ENCODE measurements at regions not wholly inside any gene's neighbourhood (a gene's known extent, or its start where the extent isn't known, plus 50 kb on each side); places are given as distances from the start of the nearest gene placed in this dataset.

DNA sequence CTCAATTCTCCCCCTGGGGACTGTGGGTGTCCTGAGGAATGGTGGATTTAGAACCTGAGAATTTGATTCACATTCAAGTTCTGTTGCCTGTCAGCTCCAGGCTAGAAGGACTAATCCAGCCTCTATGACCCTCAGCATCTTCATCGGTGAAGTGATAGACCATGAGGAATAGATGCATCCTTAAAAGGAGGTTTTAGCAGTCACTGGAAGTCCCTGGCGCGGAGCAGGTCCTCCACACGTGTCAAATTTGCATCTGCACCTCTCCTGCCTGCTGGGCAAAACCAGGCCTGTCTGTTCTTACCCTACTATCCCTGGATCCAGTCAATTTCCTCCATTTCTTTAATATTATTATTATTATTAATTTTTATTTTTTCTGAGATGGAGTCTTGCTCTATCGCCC is 808.4 kb downstream of the TBC1D22A start:
- no peak overlapping the region for H3K4me3 ChIP-seq
- H3K4me1 ChIP-seq, result no peaks in the 10 kb centered on the region
- DNase-seq, result no peak
- TF ChIP-seq, protein P1, sequence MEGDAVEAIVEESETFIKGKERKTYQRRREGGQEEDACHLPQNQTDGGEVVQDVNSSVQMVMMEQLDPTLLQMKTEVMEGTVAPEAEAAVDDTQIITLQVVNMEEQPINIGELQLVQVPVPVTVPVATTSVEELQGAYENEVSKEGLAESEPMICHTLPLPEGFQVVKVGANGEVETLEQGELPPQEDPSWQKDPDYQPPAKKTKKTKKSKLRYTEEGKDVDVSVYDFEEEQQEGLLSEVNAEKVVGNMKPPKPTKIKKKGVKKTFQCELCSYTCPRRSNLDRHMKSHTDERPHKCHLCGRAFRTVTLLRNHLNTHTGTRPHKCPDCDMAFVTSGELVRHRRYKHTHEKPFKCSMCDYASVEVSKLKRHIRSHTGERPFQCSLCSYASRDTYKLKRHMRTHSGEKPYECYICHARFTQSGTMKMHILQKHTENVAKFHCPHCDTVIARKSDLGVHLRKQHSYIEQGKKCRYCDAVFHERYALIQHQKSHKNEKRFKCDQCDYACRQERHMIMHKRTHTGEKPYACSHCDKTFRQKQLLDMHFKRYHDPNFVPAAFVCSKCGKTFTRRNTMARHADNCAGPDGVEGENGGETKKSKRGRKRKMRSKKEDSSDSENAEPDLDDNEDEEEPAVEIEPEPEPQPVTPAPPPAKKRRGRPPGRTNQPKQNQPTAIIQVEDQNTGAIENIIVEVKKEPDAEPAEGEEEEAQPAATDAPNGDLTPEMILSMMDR (IDR thresholded peaks at IDR 0.05), result no peak
- TF ChIP-seq POLR2A (IDR thresholded peaks at IDR 0.05), result no peak
- H3K27me3 ChIP-seq, result peaks cover 0 to 31% (median 3%) of the 10 kb centered on the region in 4 donors
- H3K36me3 ChIP-seq, result no peaks in the 10 kb centered on the region
- intact Hi-C loops (cut with DNase I), result no loop called here
- H3K27ac ChIP-seq, result no peak overlapping the region
- no peaks in the 10 kb centered on the region for H3K9me3 ChIP-seq
- 77 to 78% methylated on average over 5 of the region's 5 CpGs for WGBS, 2 donors

DNA sequence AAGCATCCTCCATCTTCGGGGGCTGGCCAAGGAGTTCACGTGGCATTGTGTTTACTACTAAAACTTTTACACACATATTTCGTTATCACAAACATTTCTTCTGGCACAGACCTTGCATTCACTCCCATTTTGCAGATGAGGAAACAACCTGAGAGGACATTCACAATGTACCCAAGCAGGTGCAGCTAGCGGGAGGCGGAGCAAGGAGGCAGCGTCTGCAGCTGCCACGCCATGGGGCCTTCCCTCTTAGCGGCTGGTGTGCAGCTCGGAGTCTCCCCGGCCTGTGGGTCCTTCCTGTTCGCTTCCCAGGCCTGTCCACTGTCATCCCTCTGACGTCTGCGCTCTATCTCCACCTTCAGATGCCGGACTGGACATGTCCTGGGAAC is 807.8 kb downstream of the TBC1D22A start:
- intact Hi-C loops (cut with DNase I), result no loop called here
- no peak overlapping the region for H3K4me3 ChIP-seq
- no peaks in the 10 kb centered on the region for H3K9me3 ChIP-seq
- no peak overlapping the region for H3K27ac ChIP-seq
- no peaks in the 10 kb centered on the region for H3K4me1 ChIP-seq
- TF ChIP-seq, protein P1 (IDR thresholded peaks at IDR 0.05), result no peak
- no peak for TF ChIP-seq POLR2A (IDR thresholded peaks at IDR 0.05)
- 83% methylated on average over 13 to 14 of the region's 14 CpGs for WGBS, 2 donors
- peaks cover 0 to 26% (median 3%) of the 10 kb centered on the region in 4 donors for H3K27me3 ChIP-seq
- no peak for DNase-seq
- no peaks in the 10 kb centered on the region for H3K36me3 ChIP-seq

DNA sequence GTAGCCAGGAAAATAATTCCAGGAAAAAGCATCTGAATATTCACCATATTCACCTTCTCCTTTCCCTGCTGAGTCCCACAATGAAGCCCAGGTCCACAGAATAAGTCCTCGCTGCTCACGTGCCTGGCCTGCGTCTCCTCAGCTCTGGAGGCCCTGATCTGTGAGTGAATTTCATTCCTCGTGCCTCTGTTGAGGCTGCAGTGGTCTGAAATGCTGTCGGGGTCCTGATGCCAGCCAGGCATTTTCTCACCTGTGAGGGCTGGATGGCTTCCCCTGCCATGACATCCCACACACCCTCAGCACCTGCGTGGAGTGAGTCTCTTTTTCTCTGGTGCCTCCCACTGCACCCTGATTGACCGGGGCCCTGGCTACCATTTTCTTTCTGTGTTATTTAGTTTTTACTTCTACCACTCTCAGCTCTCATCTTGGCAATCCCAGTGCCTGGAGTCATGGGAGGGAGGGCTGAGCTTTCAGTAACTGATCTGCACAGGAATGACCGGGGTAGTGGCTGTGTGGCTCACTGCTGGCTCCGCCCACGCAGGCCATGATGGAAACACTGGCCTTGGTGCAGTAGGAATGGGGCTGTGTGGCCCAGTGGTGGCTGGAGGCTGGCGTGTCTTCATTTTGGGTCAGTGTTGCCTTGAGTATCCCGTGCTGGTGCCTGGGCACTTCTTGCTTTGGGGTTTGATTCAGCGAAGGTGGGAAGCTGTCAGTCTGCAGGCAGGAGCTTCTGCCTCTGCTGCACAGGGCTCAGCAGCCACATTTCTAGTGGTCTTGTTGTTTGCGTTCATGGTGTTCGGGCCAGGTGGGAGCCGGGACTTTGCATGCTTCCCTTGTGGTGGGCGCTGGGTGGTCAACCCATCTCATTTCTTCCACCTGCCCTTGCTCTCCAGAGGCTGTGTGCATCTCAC is 807.2 kb downstream of the TBC1D22A start:
- Histone ChIP-seq H3K4me3 (no peak overlapping the region), H3K27me3 (peaks cover 0 to 20% (median 2%) of the 10 kb centered on the region in 4 donors), H3K4me1 (no peaks in the 10 kb centered on the region), H3K36me3 (no peaks in the 10 kb centered on the region), H3K9me3 (no peaks in the 10 kb centered on the region), H3K27ac (no peak overlapping the region)
- no peak for DNase-seq
- TF ChIP-seq, protein P1 (IDR thresholded peaks at IDR 0.05), result no peak
- TF ChIP-seq POLR2A (IDR thresholded peaks at IDR 0.05), result no peak
- 71 to 80% methylated on average over 8 to 10 of the region's 17 CpGs for WGBS, 2 donors
- intact Hi-C loops (cut with DNase I), result no loop called here

DNA sequence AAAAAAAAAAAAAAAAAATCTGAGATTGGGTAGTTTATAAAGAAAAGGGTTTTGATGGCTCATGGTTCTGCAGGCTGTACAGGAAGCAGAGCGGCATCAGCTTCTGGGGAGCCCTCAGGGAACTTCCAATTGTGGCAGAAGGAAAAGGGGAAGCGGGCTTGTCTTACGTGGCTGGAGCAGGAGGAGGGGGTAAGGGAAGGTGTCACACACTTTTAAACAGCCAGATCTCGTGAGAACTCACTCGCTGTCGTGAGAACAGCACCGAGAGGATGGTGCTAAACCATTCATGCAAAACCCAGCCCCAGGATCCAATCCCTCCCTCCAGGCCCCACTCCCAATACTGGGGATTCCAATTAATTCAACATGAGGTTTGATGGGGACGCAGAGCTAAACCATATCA is 806.2 kb downstream of the TBC1D22A start:
- Histone ChIP-seq H3K27ac (no peak overlapping the region), H3K4me3 (no peak overlapping the region), H3K9me3 (no peaks in the 10 kb centered on the region), H3K27me3 (peaks cover 0 to 19% (median 0%) of the 10 kb centered on the region in 4 donors), H3K4me1 (no peaks in the 10 kb centered on the region), H3K36me3 (no peaks in the 10 kb centered on the region)
- no peak for DNase-seq
- 78 to 84% methylated on average over 8 of the region's 8 CpGs for WGBS, 2 donors
- TF ChIP-seq, protein P1 (IDR thresholded peaks at IDR 0.05), result no peak
- TF ChIP-seq POLR2A (IDR thresholded peaks at IDR 0.05), result no peak
- intact Hi-C loops (cut with DNase I), result no loop called here

All from esophagus squamous epithelium (tissue), 5 donors.